Stomach smooth muscle (tissue), 2 donors: ENCODE measurements at regions not wholly inside any gene's neighbourhood (a gene's known extent, or its start where the extent isn't known, plus 50 kb on each side); places are given as distances from the start of the nearest gene placed in this dataset.

Experiments
- H3K27ac ChIP-seq: one replicate; pipeline ENCODE4 v1.7.0; 2013; ENCODE audit warnings: mild to moderate bottlenecking, low read length, inconsistent platforms
- H3K27me3 ChIP-seq, 2 donors: one replicate each; pipeline ENCODE4 v1.7.0; 2013; ENCODE audit warnings: low read length in 2 of 2; ENCODE audit not compliant: insufficient read depth in 2 of 2, control insufficient read depth in 1 of 2
- H3K36me3 ChIP-seq, 2 donors: one replicate each; pipeline ENCODE4 v1.7.0; 2013; ENCODE audit warnings: low read length in 2 of 2; ENCODE audit not compliant: control insufficient read depth in 2 of 2, insufficient read depth in 2 of 2
- H3K4me1 ChIP-seq: one replicate; pipeline ENCODE4 v1.7.0; 2013; ENCODE audit warnings: low read length; ENCODE audit not compliant: control insufficient read depth, insufficient read depth
- H3K4me3 ChIP-seq, 2 donors: one replicate each; pipeline ENCODE4 v1.7.0; 2013; ENCODE audit warnings: low read length in 2 of 2
- H3K9ac ChIP-seq, 2 donors: one replicate each; pipeline ENCODE4 v1.7.0; 2013; ENCODE audit warnings: low read length in 2 of 2, mild to moderate bottlenecking in 1 of 2
- H3K9me3 ChIP-seq, 2 donors: one replicate each; pipeline ENCODE4 v1.7.0; 2013; ENCODE audit warnings: low read length in 2 of 2; ENCODE audit not compliant: control insufficient read depth in 2 of 2
- donor health status: healthy.
- donor health status: Pancreatic carcinoma.

DNA sequence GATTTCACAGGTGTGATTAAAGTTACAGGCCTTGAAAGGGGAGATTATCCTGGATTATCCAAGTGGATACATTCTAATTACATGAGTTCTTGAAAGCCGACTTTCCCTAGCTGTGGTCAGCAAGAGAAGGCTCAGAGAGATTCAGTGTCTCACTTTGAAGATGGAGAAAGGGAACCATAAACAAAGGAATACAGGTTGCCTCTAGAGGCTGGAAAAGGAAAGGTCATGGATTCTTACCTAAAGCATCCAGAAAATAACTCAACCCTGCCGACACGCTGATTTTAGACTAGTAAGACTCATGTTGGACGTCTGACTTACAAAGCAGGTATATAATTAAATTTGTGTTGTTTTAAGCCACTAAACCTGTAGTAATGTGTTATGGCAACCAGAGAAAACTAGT lies 1095.7 kb upstream of the ZEB2 start:
- Histone ChIP-seq H3K9me3 (no peaks in the 10 kb centered on the region), H3K4me1 (no peaks in the 10 kb centered on the region), H3K9ac (no peak overlapping the region), H3K27me3 (no peaks in the 10 kb centered on the region), H3K27ac (no peak overlapping the region), H3K4me3 (no peak overlapping the region), H3K36me3 (no peaks in the 10 kb centered on the region)

- Histone ChIP-seq H3K27me3 (no peaks in the 10 kb centered on the region), H3K4me1 (no peaks in the 10 kb centered on the region), H3K9ac (no peak overlapping the region), H3K4me3 (no peak overlapping the region), H3K36me3 (no peaks in the 10 kb centered on the region), H3K27ac (no peak overlapping the region), H3K9me3 (no peaks in the 10 kb centered on the region)
Measured at GRCh38 chr2:145609951-145610350, 1090.0 kb upstream of the ZEB2 start.

DNA sequence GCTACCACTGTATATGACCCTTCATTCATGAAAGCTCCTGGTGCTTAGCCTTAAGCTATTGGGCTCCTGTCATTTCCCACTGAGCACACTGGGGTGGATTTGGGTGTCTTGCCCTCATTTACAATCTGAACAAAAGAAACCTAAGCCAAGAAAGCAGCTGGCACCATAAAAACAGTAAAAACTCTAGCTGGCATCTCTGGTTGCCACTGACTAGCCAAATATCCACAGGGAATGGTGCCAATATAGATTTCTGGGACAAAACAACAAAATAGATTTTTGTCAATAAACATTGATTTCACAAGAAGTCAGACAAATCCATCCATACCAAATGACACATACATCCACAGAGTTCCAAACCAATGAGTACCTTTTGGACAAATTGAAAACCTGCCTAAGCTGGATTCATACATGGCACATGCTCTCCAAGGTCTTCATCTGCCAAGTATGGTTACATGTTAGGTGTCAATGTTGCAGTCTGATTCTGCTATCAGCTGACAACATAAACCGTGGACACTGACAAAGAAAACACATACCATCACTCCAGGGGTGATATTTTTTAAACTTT lies 1081.5 kb upstream of the ZEB2 start:
- Histone ChIP-seq H3K4me3 (no peak overlapping the region), H3K27ac (no peak overlapping the region), H3K36me3 (no peaks in the 10 kb centered on the region), H3K9ac (no peak overlapping the region), H3K9me3 (no peaks in the 10 kb centered on the region), H3K4me1 (no peaks in the 10 kb centered on the region), H3K27me3 (no peaks in the 10 kb centered on the region)

DNA sequence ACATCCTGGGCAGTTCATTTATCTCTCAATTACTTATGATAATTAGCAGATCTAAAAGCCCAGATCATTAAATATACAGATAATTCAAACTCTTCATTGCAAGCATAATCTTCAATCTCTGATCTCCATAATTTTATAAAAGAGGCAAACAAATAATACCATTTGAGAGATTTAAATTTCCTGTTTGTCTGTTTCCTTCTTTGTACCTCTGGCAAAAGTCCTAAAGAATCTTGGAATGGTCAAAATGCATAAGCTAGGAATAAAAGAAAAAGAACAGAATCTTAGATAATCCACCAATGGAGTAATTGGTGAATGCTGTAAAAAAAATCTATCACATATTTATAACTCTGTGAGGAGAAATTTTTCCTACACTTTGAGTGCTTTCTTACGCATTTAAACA lies 1080.9 kb upstream of the ZEB2 start:
- Histone ChIP-seq H3K4me3 (no peak overlapping the region), H3K36me3 (no peaks in the 10 kb centered on the region), H3K27me3 (no peaks in the 10 kb centered on the region), H3K4me1 (no peaks in the 10 kb centered on the region), H3K9ac (no peak overlapping the region), H3K27ac (no peak overlapping the region), H3K9me3 (no peaks in the 10 kb centered on the region)

DNA sequence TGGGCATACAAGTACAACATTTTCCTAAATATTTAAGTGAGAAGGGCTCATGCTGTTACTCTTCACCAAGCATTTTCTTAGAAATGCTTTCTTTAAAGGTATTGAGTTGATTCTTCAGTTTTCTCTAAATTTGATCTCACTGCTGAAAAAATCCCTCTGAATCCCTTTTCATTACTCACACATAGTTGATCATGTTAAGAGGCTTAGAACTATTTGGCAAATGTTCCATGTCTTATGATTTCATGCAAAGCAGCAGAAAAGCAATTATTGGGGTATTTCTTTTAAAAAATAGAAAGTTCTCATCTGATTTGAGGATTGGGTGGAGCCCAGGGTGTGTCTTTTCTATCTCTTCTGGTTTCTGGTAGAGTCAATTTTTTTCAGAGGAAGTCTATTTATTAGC lies 1079.8 kb upstream of the ZEB2 start:
- no peak overlapping the region for H3K27ac ChIP-seq
- H3K36me3 ChIP-seq, result no peaks in the 10 kb centered on the region
- no peak overlapping the region for H3K4me3 ChIP-seq
- H3K27me3 ChIP-seq, result no peaks in the 10 kb centered on the region
- H3K9ac ChIP-seq, result no peak overlapping the region
- no peaks in the 10 kb centered on the region for H3K9me3 ChIP-seq
- H3K4me1 ChIP-seq, result no peaks in the 10 kb centered on the region

- no peak overlapping the region for H3K9ac ChIP-seq
Measured at GRCh38 chr2:145598434-145598833, 1078.5 kb upstream of the ZEB2 start.

GRCh38 chr2:145597809-145598208 lies 1077.9 kb upstream of the ZEB2 start:
- H3K27ac ChIP-seq, result no peak overlapping the region
- H3K9ac ChIP-seq, result no peak overlapping the region
- H3K9me3 ChIP-seq, result no peaks in the 10 kb centered on the region
- no peaks in the 10 kb centered on the region for H3K4me1 ChIP-seq
- no peaks in the 10 kb centered on the region for H3K27me3 ChIP-seq
- no peaks in the 10 kb centered on the region for H3K36me3 ChIP-seq
- H3K4me3 ChIP-seq, result no peak overlapping the region

More at GRCh38 chr2:145598434-145598833, 1078.5 kb upstream of the ZEB2 start:
- no peak overlapping the region for H3K4me3 ChIP-seq
- H3K36me3 ChIP-seq, result no peaks in the 10 kb centered on the region
- no peaks in the 10 kb centered on the region for H3K27me3 ChIP-seq
- no peaks in the 10 kb centered on the region for H3K4me1 ChIP-seq
- no peaks in the 10 kb centered on the region for H3K9me3 ChIP-seq
- H3K27ac ChIP-seq, result no peak overlapping the region

GRCh38 chr2:145597006-145597405 lies 1077.1 kb upstream of the ZEB2 start:
- H3K27ac ChIP-seq, result no peak overlapping the region
- no peak overlapping the region for H3K4me3 ChIP-seq

DNA sequence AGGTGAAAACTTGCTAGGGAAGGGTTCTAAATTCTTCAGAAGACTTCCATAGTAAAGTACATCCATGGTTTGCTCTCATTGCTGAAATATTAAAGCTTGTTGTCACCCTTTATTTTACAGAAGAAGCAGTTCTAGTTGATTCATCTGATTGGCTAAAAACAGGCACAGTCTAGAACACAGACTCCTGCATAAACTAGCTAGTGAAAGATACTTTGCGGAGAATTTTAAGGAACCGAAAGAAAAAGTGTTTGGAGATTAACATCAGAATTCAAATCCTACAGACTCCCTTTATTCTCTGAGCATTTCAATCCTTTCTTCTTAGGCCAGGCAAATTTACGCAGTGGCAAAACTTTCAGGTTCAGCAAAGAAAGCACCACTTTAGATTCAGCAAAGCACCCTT lies 1076.5 kb upstream of the ZEB2 start:
- H3K9ac ChIP-seq, result no peak overlapping the region
- H3K36me3 ChIP-seq, result no peaks in the 10 kb centered on the region
- H3K9me3 ChIP-seq, result no peaks in the 10 kb centered on the region
- H3K27ac ChIP-seq, result no peak overlapping the region
- no peak overlapping the region for H3K4me3 ChIP-seq
- H3K27me3 ChIP-seq, result no peaks in the 10 kb centered on the region
- H3K4me1 ChIP-seq, result no peaks in the 10 kb centered on the region

More at GRCh38 chr2:145597006-145597405, 1077.1 kb upstream of the ZEB2 start:
- Histone ChIP-seq H3K36me3 (no peaks in the 10 kb centered on the region), H3K27me3 (no peaks in the 10 kb centered on the region), H3K9ac (no peak overlapping the region), H3K9me3 (no peaks in the 10 kb centered on the region), H3K4me1 (no peaks in the 10 kb centered on the region)

DNA sequence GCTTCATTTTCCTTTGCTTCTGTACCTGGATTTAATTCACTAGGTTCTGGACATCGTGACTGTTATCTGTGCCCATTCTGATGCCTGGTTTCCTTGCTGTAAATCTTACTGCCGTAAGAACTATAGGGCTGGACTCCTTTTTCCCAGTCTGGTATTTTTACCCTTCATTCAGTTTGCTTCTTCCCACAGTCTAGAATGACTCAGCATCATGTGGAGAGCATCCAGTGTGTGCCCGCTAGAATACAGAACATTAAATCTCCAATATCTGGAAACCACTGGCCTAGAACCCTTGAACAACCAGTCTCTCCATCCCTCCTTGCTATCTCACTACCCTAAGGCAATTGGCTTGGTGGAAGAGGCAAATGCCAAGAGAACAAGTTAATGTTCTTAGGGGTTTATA lies 1075.4 kb upstream of the ZEB2 start:
- Histone ChIP-seq H3K4me3 (no peak overlapping the region), H3K27ac (no peak overlapping the region), H3K9ac (no peak overlapping the region), H3K36me3 (no peaks in the 10 kb centered on the region), H3K27me3 (no peaks in the 10 kb centered on the region), H3K9me3 (no peaks in the 10 kb centered on the region), H3K4me1 (no peaks in the 10 kb centered on the region)

GRCh38 chr2:145593991-145594614 lies 1074.2 kb upstream of the ZEB2 start:
- H3K27me3 ChIP-seq, result no peaks in the 10 kb centered on the region
- H3K4me3 ChIP-seq, result no peak overlapping the region
- no peak overlapping the region for H3K9ac ChIP-seq
- H3K9me3 ChIP-seq, result no peaks in the 10 kb centered on the region
- H3K4me1 ChIP-seq, result no peaks in the 10 kb centered on the region
- no peak overlapping the region for H3K27ac ChIP-seq
- no peaks in the 10 kb centered on the region for H3K36me3 ChIP-seq
